GM12865 (cell line): ENCODE measurements at regions not wholly inside any gene's neighbourhood (a gene's known extent, or its start where the extent isn't known, plus 50 kb on each side); places are given as distances from the start of the nearest gene placed in this dataset.

Source experiments
- DNase-seq: peaks from one replicate; pipeline ENCODE4 v3.0.0; 2010; ENCODE audit warnings: low read depth
- H3K4me3 ChIP-seq: 2 replicates; pipeline ENCODE4 v1.5.1; 2011; ENCODE audit warnings: mild to moderate bottlenecking, low read depth, low read length, control low read depth
- CTCF ChIP-seq: IDR thresholded peaks from 2 replicates; pipeline ENCODE4 v1.5.1; 2011; ENCODE audit warnings: low read length, control low read depth, low read depth, inconsistent platforms; ENCODE audit not compliant: insufficient read depth; ENCODE audit errors: missing control alignments

DNA sequence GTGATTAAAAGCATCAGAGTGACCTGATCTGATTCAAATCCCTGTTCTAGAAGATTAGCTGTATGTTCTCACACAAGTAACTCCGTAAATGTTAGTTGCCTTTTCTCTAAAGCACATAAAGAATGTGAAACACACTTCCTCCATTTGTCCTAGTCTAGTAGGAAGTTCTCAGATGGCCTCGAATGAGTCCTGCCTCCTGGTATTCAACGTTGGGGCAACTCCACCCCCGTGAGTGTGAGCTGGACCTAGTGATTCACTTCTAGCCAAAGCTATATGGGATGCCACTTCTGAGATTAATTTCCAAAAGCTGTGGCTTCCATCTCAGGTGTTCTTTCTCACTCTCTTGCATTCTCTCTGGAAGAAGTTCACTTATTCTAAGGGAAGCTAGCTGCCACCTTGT is 267.6 kb downstream of the GPATCH2 start:
- H3K4me3 ChIP-seq = no peak overlapping the region
- no peak for TF ChIP-seq CTCF
- DNase-seq = no peak

GRCh38 chr1:217360510-217360909 is 270.4 kb downstream of the GPATCH2 start:
- no peak for TF ChIP-seq CTCF
- DNase-seq = no peak
- H3K4me3 ChIP-seq = no peak overlapping the region

- H3K4me3 ChIP-seq = no peak overlapping the region
- DNase-seq = no peak
- TF ChIP-seq CTCF = no peak
Observed at GRCh38 chr1:217354895-217355294, 276.0 kb downstream of the GPATCH2 start.

DNA sequence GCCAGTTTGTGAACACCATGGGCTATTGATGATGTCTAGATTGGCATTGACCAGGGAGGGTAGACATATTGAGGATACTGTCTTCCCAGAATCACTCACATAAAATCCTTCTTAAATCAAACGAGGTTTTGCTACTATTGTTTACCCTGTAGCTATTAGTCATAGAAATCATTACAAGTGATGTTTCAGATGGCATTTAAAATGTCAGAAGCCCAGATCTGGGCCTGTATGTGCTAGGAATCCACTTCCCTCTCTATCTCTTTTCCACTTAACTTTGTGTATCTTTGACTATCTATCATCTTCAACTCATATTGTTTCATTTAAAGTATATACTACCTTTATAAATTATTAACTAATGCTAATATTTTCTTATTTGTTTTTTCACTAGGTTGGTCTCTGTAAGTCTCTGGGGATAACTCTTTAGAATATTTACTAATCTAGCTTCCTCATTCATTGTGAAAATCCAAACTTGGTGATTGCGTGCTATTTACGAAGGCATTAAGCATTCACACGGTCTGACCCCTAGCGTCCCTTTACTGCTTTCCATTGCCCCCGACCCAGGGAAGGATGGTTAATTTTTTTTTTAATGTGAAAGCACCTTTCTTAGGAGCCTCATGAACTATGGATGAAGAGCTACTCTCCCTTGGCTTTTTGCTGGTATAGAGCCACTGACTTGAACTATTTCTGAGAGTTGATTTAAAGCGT is 281.8 kb downstream of the GPATCH2 start:
- DNase-seq = no peak
- H3K4me3 ChIP-seq = no peak overlapping the region
- TF ChIP-seq CTCF = no peak

DNA sequence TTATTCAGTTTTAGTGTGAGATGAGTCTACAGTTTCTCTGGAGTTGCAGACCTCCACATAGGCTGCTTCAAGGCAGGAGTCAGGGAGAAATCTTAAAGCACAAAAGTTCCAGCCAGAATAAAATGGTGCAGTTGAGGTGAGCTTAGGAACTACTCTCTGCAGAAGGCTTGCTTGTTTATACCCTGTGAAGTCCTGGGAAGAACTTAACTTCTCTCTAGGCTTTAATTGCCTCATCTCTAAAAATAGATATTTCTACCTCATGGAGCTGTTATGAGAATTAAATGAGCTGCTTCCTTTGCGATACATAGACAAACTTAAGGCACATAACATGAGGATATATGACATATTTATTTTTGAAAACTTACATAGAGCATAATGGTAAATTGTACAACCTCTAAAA is 286.2 kb downstream of the GPATCH2 start:
- no peak overlapping the region for H3K4me3 ChIP-seq
- no peak for DNase-seq
- TF ChIP-seq CTCF = no peak

DNA sequence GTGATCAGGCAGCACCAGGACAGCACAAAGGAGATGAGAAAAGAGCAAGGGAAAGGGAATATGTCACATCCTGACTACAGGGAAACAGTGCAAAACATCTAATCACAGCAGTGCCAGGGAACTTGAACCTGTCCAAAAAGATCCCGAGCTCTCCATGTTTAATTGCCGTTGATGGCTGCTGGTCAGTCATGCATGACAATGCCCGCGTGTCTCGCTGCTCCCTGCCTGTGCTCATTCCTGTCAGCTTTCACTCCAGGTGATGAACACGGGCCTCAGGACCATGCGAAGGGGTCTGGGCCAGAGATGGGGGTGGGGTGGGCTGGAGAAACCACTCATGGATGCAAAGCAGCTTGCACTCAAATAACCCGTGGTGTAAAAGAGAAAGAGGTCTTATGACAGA is 287.0 kb downstream of the GPATCH2 start:
- DNase-seq = no peak
- no peak overlapping the region for H3K4me3 ChIP-seq
- no peak for TF ChIP-seq CTCF

- no peak for DNase-seq
- no peak for TF ChIP-seq CTCF
- H3K4me3 ChIP-seq = no peak overlapping the region
Observed at GRCh38 chr1:217342105-217342504, 288.8 kb downstream of the GPATCH2 start.
